Stimulated activated CD4-positive, alpha-beta T cell treated with anti-CD3 and anti-CD28 coated beads, Interleukin-12 subunit alpha, Interleukin-12 subunit beta, amount 100 ng/mL, for 48 hours (primary cell): ENCODE measurements at regions not wholly inside any gene's neighbourhood (a gene's known extent, or its start where the extent isn't known, plus 50 kb on each side); places are given as distances from the start of the nearest gene placed in this dataset.
"Not testable (repeated sequence)": the region's sequence is repeated elsewhere in the genome, so short reads cannot be mapped to it uniquely, and the experiment has no call there.

Source experiments
- DNase-seq, 3 donors: peaks; one replicate each; pipeline ENCODE4 v3.0.0-alpha.2; 2020; ENCODE audit warnings: low read depth in 2 of 3, low spot score in 1 of 3

- DNase-seq: not testable (repeated sequence)
These were observed 482.2 kb upstream of the SMC2 start for GRCh38 chr9:103611950-103612349.

- DNase-seq: no peak
These were observed 478.1 kb upstream of the SMC2 start for GRCh38 chr9:103615994-103616393.

- no peak for DNase-seq
These were observed 477.1 kb upstream of the SMC2 start for GRCh38 chr9:103617046-103617445.

- no peak for DNase-seq
These were observed 468.8 kb upstream of the SMC2 start for GRCh38 chr9:103625161-103625804.

GRCh38 chr9:103627731-103628130 lies 466.4 kb upstream of the SMC2 start:
- DNase-seq: no peak

- DNase-seq: no peak
These were observed 445.0 kb upstream of the SMC2 start for GRCh38 chr9:103649086-103649485.

- no peak for DNase-seq
These were observed 436.0 kb upstream of the SMC2 start for GRCh38 chr9:103658156-103658555.

- no peak for DNase-seq
These were observed 433.3 kb upstream of the SMC2 start for GRCh38 chr9:103660830-103661229.

- no peak for DNase-seq
These were observed 432.4 kb upstream of the SMC2 start for GRCh38 chr9:103661663-103662062.

- no peak for DNase-seq
These were observed 424.8 kb upstream of the SMC2 start for GRCh38 chr9:103669296-103669695.

GRCh38 chr9:103674271-103674670 lies 419.8 kb upstream of the SMC2 start:
- DNase-seq: no peak

- no peak for DNase-seq
These were observed 413.5 kb upstream of the SMC2 start for GRCh38 chr9:103680581-103680980.

GRCh38 chr9:103681435-103681834 lies 412.7 kb upstream of the SMC2 start:
- DNase-seq: no peak

- no peak for DNase-seq
These were observed 393.7 kb upstream of the SMC2 start for GRCh38 chr9:103700195-103700962.

- DNase-seq: no peak
These were observed 391.5 kb upstream of the SMC2 start for GRCh38 chr9:103702572-103702971.

- no peak for DNase-seq
These were observed 386.9 kb upstream of the SMC2 start for GRCh38 chr9:103707181-103707580.

GRCh38 chr9:103709366-103709765 lies 384.7 kb upstream of the SMC2 start:
- DNase-seq: no peak

- DNase-seq: no peak
These were observed 380.5 kb upstream of the SMC2 start for GRCh38 chr9:103713631-103714030.

- no peak for DNase-seq
These were observed 379.1 kb upstream of the SMC2 start for GRCh38 chr9:103714992-103715391.

- no peak for DNase-seq
These were observed 373.1 kb upstream of the SMC2 start for GRCh38 chr9:103721056-103721455.

- no peak for DNase-seq
These were observed 363.2 kb upstream of the SMC2 start for GRCh38 chr9:103730866-103731265.

GRCh38 chr9:103731541-103731940 lies 362.6 kb upstream of the SMC2 start:
- no peak for DNase-seq

- no peak for DNase-seq
These were observed 359.6 kb upstream of the SMC2 start for GRCh38 chr9:103734471-103734870.
